ENCODE measurements at regions not wholly inside any gene's neighbourhood (a gene's known extent, or its start where the extent isn't known, plus 50 kb on each side); places are given as distances from the start of the nearest gene placed in this dataset.

DNA sequence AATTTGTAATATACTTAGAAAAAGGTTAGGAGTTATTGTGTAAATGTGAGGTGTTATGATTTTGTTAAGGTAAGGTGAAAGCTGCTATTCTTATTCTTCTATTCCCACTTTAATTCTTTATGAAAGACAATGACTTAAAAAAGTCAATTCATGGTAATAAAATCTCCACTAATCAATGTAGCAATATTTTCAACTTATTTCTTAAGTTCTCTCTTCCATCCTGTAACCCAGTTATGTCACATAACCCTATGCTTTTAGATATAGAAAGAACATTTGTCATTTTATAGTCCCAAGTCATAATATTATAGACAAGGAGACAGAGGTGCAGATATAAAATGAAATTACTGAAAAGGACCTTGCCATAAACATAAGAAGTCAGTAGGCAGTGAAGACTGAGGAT is 157.9 kb upstream of the SLC7A11 start:
- DNase-seq (ENCODE audit: low read depth): no peak
- TF ChIP-seq, protein P1, sequence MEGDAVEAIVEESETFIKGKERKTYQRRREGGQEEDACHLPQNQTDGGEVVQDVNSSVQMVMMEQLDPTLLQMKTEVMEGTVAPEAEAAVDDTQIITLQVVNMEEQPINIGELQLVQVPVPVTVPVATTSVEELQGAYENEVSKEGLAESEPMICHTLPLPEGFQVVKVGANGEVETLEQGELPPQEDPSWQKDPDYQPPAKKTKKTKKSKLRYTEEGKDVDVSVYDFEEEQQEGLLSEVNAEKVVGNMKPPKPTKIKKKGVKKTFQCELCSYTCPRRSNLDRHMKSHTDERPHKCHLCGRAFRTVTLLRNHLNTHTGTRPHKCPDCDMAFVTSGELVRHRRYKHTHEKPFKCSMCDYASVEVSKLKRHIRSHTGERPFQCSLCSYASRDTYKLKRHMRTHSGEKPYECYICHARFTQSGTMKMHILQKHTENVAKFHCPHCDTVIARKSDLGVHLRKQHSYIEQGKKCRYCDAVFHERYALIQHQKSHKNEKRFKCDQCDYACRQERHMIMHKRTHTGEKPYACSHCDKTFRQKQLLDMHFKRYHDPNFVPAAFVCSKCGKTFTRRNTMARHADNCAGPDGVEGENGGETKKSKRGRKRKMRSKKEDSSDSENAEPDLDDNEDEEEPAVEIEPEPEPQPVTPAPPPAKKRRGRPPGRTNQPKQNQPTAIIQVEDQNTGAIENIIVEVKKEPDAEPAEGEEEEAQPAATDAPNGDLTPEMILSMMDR (IDR thresholded peaks at IDR 0.05; ENCODE audit: insufficient read depth, low read depth, low read length, missing control alignments): no peak
- no peak overlapping the region for H3K4me3 ChIP-seq (ENCODE audit: low read depth, low read length)

DNA sequence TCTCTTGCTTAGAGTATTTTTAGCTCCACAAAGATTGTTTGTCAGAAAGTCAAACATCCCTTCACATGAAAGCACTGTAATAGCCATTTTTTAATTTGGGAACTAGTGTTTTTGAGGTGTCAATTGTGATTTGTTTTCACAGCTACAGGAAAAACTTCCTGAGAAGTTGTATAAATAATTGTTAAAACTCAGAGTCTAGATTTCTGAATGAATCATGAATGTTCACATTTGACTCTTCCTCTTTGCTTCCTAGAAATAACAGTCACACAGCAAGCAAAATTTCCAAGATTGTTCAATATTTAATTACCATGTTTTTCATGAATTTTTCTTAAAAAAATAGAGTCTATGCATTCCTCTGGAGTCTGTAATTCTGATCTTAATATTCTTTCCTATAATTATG is 156.9 kb upstream of the SLC7A11 start:
- DNase-seq (ENCODE audit: low read depth): no peak
- TF ChIP-seq, protein P1 (IDR thresholded peaks at IDR 0.05; ENCODE audit: insufficient read depth, low read depth, low read length, missing control alignments): no peak
- H3K4me3 ChIP-seq (ENCODE audit: low read depth, low read length): no peak overlapping the region

DNA sequence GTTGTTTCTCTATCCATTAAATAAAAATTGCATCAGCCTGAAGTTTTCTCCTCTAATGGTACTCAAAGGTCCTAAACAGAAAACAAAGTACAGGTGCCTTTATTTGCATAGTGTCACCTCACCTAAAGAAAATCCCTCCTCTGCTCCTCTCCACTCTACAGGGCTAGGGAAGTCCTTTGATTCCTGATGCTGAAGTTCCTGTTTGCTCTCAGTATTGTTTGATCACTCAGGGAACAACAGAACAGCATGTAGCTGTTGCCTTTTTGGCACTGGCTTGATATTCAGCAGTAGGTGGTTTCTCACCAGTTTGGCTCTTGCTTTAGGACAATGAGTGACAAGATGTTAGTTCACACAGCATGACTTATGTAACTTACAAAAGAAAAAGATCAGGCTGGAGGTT is 156.2 kb upstream of the SLC7A11 start:
- no peak for DNase-seq (ENCODE audit: low read depth)
- H3K4me3 ChIP-seq (ENCODE audit: low read depth, low read length): no peak overlapping the region
- TF ChIP-seq, protein P1 (IDR thresholded peaks at IDR 0.05; ENCODE audit: insufficient read depth, low read depth, low read length, missing control alignments): no peak

DNA sequence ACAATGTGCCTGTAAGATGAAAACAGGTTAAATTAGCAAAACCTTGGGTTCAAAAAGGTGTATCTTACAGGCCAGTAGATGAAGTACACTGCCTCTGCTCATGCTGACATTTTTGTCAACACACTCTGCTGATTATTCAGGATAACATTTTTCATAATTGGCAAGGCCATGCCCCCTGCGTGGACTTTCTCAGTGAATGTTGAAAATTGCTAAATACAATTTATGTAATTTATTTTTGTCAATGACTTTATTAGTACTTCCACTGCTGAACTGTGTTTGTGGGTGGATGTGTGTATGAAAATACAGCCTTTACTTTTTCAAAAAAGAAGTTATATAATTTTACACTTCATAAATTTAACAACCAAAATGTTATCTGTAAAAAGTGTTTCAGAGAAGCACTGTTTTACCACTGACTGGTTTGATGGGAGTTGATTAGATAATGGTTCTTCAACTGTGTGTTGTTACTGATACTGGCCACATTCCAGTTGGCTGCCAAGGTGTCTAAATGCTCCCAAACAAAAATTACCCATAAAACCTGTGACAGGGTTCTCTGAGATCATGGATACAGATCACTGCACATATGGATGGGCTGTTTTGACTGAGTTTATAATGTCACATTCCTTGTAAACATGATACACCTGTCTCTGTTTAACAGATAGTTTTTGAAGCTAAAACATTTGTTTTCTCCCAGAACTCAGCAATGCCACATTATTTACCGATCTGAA is 151.9 kb upstream of the SLC7A11 start:
- DNase-seq (ENCODE audit: low read depth): no peak
- H3K4me3 ChIP-seq (ENCODE audit: low read depth, low read length): no peak overlapping the region
- TF ChIP-seq, protein P1 (IDR thresholded peaks at IDR 0.05; ENCODE audit: insufficient read depth, low read depth, low read length, missing control alignments): no peak

DNA sequence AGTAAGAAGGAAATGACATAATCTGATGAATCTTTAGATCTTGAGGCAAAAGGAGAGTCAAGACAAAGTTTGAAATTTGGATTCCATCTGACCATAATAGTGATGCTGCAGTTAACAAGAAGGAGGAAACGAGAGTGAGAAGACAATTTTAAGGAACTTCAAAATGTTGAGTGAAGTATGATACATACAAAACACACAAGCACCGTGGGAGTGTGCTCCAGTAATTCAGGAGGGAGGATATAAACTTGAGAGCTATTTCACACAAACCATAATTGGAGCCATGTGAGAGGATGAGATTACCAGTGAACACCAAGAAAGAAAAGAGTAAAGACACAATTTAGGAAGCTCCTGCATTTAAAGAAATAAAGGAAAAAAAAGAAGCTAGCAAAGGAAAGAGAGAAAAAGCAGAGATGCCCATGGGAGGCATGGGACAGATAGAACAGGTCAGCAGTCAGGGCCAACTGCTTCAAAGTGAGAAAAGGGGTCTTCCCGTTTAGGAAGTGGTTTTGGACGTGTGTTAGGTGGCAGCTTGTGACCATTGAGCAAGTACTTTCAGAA is 150.7 kb upstream of the SLC7A11 start:
- no peak overlapping the region for H3K4me3 ChIP-seq (ENCODE audit: low read depth, low read length)
- peak; percentile 31 for DNase-seq (ENCODE audit: low read depth)
- TF ChIP-seq, protein P1 (IDR thresholded peaks at IDR 0.05; ENCODE audit: insufficient read depth, low read depth, low read length, missing control alignments): no peak

DNA sequence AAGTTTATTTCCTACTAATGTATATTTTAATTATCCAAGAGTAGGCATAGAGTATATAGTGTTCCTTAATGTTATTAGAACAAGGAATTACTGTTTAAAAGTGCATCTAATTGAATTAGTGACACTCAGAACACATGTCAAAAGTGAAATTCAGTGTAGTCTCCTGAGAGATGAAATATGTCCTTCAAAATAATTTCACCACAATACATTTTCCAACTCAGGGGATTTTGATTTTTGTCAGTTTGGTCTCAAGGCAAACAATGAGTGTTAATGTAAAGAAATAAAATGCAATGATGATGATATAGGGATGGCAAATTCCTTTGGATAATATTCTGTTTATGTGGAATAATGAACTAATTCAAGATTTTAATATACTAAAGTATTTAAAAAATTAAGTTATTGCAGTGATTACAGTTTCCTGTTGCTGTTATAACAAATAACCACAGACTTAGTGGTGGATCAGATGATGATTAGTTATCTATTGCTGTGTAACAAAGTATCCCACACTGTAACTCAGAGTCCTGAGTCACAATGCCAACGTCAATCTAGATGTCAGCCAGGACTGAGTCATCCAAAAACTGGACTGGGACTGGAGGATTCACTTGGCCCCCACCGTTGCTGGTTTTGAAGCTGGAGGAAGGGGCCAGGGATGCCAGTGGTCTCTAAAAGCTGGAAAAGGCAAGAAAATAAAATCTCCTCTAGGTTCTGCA is 148.0 kb upstream of the SLC7A11 start:
- no peak for DNase-seq (ENCODE audit: low read depth)
- H3K4me3 ChIP-seq (ENCODE audit: low read depth, low read length): no peak overlapping the region
- TF ChIP-seq, protein P1 (IDR thresholded peaks at IDR 0.05; ENCODE audit: insufficient read depth, low read depth, low read length, missing control alignments): no peak
